PFSK-1 (cell line): ENCODE measurements at regions not wholly inside any gene's neighbourhood (a gene's known extent, or its start where the extent isn't known, plus 50 kb on each side); places are given as distances from the start of the nearest gene placed in this dataset.

Experiments
- POLR2AphosphoS5 ChIP-seq: IDR thresholded peaks from 2 replicates; pipeline ENCODE4 v1.6.1; 2012; ENCODE audit warnings: low read depth, mild to moderate bottlenecking, control low read depth, low read length, moderate library complexity
- REST ChIP-seq, 2 experiments: IDR thresholded peaks; 2 replicates each; pipeline versions ENCODE4 v1.6.1 to v1.8.0; 2011 to 2012; ENCODE audit warnings: low read depth in 2 of 2, low read length in 2 of 2, control low read depth in 1 of 2, inconsistent platforms in 1 of 2, mild to moderate bottlenecking in 1 of 2, moderate library complexity in 1 of 2; ENCODE audit not compliant: insufficient read depth in 1 of 2

- no peak for TF ChIP-seq REST (IDR thresholded peaks at IDR 0.05; ENCODE audit: insufficient read depth in 1 of 2, low read depth in 2 of 2, low read length in 2 of 2)
- no peak for TF ChIP-seq POLR2AphosphoS5
Observed at GRCh38 chr11:80502511-80502910, 1061.7 kb upstream of the TENM4 start.
